ENCODE measurements at regions not wholly inside any gene's neighbourhood (a gene's known extent, or its start where the extent isn't known, plus 50 kb on each side); places are given as distances from the start of the nearest gene placed in this dataset.

GRCh38 chr7:69129951-69130350, 468.3 kb upstream of the AUTS2 start:
- H3K4me1 ChIP-seq = no peaks in the 10 kb centered on the region
- H3K36me3 ChIP-seq = no peaks in the 10 kb centered on the region
- intact Hi-C loops (cut with DNase I) = no loop called here
- DNase-seq = no peak
- H3K4me3 ChIP-seq = no peak overlapping the region
- 79% methylated on average over 7 of the region's 7 CpGs for WGBS (ENCODE audit: insufficient coverage, low coverage, low lambda C conversion rate, missing lambda C conversion rate)
- H3K27me3 ChIP-seq = no peaks in the 10 kb centered on the region
- no peak for TF ChIP-seq CTCF (IDR thresholded peaks at IDR 0.05)
- TF ChIP-seq POLR2A (IDR thresholded peaks at IDR 0.05) = no peak
- no peak for ATAC-seq
- no peak overlapping the region for H3K27ac ChIP-seq
- no peaks in the 10 kb centered on the region for H3K9me3 ChIP-seq

- DNase-seq = no peak
- H3K4me1 ChIP-seq = no peaks in the 10 kb centered on the region
- intact Hi-C loops (cut with DNase I) = no loop called here
- no peaks in the 10 kb centered on the region for H3K9me3 ChIP-seq
- 89% methylated on average over 2 of the region's 2 CpGs for WGBS (ENCODE audit: insufficient coverage, low coverage, low lambda C conversion rate, missing lambda C conversion rate)
- H3K27ac ChIP-seq = no peak overlapping the region
- ATAC-seq = no peak
- no peaks in the 10 kb centered on the region for H3K27me3 ChIP-seq
- TF ChIP-seq CTCF (IDR thresholded peaks at IDR 0.05) (no peak), POLR2A (IDR thresholded peaks at IDR 0.05) (no peak)
- H3K36me3 ChIP-seq = no peaks in the 10 kb centered on the region
- H3K4me3 ChIP-seq = no peak overlapping the region
These were observed 467.9 kb upstream of the AUTS2 start for GRCh38 chr7:69130396-69130795.

- Histone ChIP-seq H3K27me3 (no peaks in the 10 kb centered on the region), H3K4me1 (no peaks in the 10 kb centered on the region), H3K27ac (no peak overlapping the region), H3K36me3 (no peaks in the 10 kb centered on the region), H3K9me3 (no peaks in the 10 kb centered on the region), H3K4me3 (no peak overlapping the region)
- ATAC-seq (no peak), DNase-seq (no peak)
- no peak for TF ChIP-seq POLR2A (IDR thresholded peaks at IDR 0.05)
- TF ChIP-seq CTCF (IDR thresholded peaks at IDR 0.05) = no peak
- 46% methylated on average over 2 of the region's 2 CpGs for WGBS (ENCODE audit: insufficient coverage, low coverage, low lambda C conversion rate, missing lambda C conversion rate)
- intact Hi-C loops (cut with DNase I) = no loop called here
These were observed 464.0 kb upstream of the AUTS2 start for GRCh38 chr7:69134316-69134715.

GRCh38 chr7:69147631-69148030, 450.6 kb upstream of the AUTS2 start:
- no peaks in the 10 kb centered on the region for H3K4me1 ChIP-seq
- 76% methylated on average over 2 of the region's 2 CpGs for WGBS (ENCODE audit: insufficient coverage, low coverage, low lambda C conversion rate, missing lambda C conversion rate)
- intact Hi-C loops (cut with DNase I) = no loop called here
- no peaks in the 10 kb centered on the region for H3K27me3 ChIP-seq
- no peaks in the 10 kb centered on the region for H3K9me3 ChIP-seq
- TF ChIP-seq CTCF (IDR thresholded peaks at IDR 0.05) (no peak), POLR2A (IDR thresholded peaks at IDR 0.05) (no peak)
- ATAC-seq (no peak), DNase-seq (no peak)
- no peaks in the 10 kb centered on the region for H3K36me3 ChIP-seq
- H3K4me3 ChIP-seq = no peak overlapping the region
- no peak overlapping the region for H3K27ac ChIP-seq
